HG02884 (cell line): ENCODE measurements at regions not wholly inside any gene's neighbourhood (a gene's known extent, or its start where the extent isn't known, plus 50 kb on each side); places are given as distances from the start of the nearest gene placed in this dataset.

Experiments
- ATAC-seq: cut with Tn5 transposase; IDR thresholded peaks from one replicate; pipeline ENCODE4 v1.9.1; 2021; ENCODE audit warnings: mild to moderate bottlenecking, moderate library complexity; ENCODE audit not compliant: unreplicated experiment

- peak; percentile 84 for ATAC-seq
Observed at GRCh38 chr2:13006829-13007717, 290.3 kb downstream of the TRIB2 start.

DNA sequence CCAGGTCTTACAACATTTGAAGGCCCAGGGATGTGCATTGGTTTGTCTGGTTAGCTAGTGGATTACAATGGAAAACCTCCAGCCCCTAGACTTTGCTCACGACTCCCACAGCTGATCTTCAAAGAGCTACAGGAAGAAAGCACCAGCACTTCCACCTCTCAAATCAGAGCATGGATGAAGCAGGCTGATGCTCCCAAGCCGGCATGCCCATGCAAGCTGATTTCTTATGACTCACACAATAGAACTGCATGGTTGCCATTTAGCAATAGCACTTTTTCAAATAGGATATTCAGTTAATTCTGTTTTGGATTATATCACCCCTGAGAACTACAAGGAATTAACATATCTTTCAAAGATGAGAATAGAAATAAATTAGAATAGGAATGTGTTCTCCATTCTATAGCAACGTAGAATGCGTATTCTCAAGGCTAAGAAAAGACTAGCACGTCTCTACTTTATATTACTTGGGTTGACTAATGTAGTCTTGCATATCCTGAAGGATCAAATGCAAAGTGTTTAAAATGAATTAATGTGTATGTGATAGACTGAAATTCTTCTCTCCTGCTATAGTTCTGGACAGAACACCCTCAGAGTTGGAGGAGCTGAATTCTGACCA is 292.4 kb downstream of the TRIB2 start:
- no peak for ATAC-seq

- no peak for ATAC-seq
Observed at GRCh38 chr2:13010283-13010682, 293.5 kb downstream of the TRIB2 start.

DNA sequence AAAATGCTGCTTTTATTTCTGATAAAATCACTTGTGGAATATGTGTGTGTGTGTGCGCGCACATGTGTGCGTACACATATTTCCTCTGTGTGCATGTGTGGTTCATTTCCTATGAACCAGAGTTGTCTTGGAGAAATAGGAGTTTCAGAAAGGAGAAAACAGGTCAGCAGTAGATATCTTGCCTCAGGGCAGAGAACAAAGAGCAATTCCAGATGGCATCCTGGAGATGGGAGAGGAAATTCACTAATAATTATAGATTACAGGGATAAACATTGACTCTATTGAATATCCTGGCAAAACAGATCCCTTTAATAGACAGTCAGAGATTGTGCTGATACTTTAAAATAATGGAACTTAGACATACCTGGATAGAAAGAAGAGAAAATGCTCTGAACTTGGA is 298.0 kb downstream of the TRIB2 start:
- no peak for ATAC-seq

- no peak for ATAC-seq
Observed at GRCh38 chr2:13015532-13016320, 299.0 kb downstream of the TRIB2 start.

GRCh38 chr2:13018490-13018889 is 301.8 kb downstream of the TRIB2 start:
- no peak for ATAC-seq

DNA sequence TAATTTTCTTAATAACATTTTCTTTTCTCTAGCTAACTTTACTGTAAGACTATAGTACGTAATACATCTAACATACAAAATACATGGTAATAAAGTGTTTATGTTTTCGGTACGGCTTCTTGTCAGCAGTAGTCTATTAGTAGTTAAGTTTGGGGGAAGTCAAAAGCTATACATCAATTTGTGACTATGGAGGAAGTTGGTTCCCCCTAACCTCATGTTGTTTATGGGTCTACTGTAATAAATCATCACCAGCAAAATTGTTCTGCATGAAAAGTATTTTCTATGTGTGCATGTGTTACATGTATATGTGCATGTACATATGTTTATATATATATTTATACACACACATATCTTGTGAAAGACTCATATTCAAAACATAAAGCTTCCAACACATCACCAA is 303.0 kb downstream of the TRIB2 start:
- no peak for ATAC-seq

DNA sequence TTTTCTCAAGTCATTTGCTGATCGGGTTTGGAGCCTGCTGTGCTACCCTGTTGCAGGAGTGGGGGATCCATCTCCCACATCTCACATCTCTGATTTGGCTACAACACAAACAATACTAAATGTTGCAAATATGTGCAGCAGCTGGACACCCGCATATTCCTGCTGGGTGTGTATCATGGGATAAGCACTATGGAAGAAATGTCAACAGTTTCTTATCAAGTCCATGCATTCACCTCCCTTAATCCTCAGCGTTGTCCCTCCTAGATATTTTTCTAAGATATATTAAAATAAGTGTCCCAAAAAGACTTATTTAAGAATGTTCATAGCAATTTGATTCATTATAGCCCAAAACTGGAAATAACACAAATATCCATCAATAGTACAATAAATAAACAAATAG is 303.7 kb downstream of the TRIB2 start:
- no peak for ATAC-seq

DNA sequence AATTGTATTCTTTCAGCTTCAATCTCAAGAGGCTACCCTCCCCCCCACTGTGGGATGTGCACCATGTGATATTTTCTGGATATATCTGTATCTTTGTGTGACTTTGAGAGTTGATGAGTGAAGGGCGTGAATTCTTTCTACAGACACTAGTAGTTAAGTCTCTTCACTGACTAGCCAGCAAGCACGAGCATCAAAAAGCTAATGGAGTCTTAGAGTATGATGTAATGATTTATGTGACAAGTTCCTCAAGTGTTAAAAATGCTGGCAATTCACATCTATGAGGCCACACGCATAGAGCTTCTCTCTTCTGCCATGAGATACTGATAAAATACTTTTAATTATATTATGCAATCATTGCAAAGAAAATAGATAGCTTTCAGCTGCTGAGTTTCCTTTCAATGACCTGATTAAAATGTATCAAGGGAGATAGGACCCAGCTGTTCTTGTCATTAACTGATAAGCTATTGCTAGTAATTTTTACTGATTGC is 304.8 kb downstream of the TRIB2 start:
- ATAC-seq = no peak

DNA sequence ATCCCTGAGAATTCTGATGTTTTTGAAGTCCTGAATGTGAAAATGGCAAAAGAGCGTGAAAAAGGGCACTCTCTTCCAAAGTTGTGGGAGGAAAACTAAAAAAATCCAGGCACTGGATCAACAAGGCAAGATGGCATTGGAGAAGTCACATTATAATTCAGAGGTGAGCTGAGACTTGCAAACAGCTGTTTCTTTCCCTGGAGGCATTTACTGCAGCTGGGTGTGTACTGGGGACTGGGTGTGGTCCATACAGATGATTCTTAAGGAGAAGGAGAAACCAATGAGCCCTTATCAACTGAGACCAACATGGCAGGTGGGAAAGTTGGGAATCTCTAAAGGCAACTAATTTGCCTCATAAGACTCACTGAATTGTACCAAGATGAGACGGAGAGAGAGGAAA is 313.9 kb downstream of the TRIB2 start:
- ATAC-seq = no peak

DNA sequence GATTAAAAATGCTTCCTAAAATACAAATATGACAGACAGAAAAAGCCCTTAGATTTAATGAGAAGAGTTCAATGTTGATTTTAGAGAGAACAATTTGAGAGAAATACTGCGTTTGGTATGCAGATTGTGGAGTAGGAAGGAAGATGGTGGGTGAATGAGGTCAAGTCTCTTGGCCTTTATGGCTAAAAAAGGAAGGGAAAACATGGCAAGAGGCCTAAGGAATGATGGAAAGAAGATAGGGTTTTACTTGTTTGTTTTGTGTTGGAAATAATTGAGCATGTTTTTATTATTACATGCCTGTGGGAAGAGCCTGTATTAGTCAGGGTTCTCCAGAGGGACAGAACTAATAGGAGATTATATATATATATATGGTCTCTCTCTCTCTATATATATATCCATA is 318.1 kb downstream of the TRIB2 start:
- no peak for ATAC-seq

DNA sequence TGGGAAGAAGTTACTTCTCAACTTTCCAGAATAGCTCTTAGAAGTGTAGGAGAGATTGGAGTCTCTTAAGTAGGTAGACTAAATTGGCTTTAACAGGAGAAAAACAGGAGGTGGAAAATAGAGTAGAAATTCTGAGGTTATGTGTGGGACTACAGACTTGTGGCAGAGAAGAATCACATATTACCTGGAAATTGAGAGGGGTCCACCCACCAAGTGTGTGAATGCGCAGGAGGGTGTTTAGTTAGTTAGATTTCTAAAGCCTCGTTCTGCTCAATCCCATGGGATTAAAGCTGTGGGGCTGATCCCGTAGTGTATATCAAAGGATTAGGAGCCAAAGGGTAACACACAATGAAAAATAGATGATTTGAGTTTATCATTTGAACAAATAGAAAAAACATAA is 319.1 kb downstream of the TRIB2 start:
- ATAC-seq = no peak

GRCh38 chr2:13040043-13040442 is 323.3 kb downstream of the TRIB2 start:
- no peak for ATAC-seq

- ATAC-seq = no peak
Observed at GRCh38 chr2:13046557-13047165, 329.9 kb downstream of the TRIB2 start.

DNA sequence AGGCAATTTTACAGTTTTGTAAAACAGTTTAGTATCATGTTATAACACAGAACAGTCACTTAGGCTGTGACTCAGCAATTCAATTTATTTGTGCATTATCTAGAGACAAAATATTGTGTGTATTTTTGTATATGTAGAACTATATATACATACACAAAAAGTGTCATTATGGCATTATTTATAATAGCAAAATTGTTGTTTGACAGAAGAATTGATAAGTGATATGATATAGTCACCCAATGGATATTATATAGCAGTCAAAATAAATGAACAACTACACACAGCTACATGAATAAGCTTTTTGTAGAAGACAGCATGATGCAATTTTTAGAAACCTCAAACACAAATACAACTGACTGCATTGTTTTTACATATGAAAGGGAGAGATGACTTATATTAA is 334.0 kb downstream of the TRIB2 start:
- ATAC-seq = no peak

- ATAC-seq = no peak
Observed at GRCh38 chr2:13052547-13052946, 335.8 kb downstream of the TRIB2 start.

GRCh38 chr2:13056259-13056843 is 339.6 kb downstream of the TRIB2 start:
- no peak for ATAC-seq

- ATAC-seq = no peak
Observed at GRCh38 chr2:13057671-13058070, 340.9 kb downstream of the TRIB2 start.

- no peak for ATAC-seq
Observed at GRCh38 chr2:13066676-13067075, 349.9 kb downstream of the TRIB2 start.

- no peak for ATAC-seq
Observed at GRCh38 chr2:13067508-13067907, 350.8 kb downstream of the TRIB2 start.

DNA sequence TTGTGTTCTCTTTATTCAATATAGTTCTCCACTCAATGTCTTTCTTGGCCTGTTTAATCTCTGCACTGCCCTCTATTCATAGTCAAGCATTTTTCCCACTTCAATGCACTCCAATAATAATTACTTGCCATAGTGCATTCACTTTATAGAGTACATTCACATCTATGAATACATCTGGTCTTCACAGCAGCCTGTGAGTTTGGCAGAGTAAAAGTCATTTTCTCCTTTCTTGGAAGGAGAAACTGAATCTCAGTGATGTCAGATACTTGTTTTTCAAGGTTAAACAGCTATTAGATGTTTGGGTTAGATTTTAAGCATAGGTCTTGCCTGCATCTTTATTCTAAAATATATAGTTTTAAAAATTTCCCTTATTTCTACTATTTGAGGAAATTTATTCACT is 373.2 kb downstream of the TRIB2 start:
- no peak for ATAC-seq
